HG03378 (cell line): ENCODE measurements at regions not wholly inside any gene's neighbourhood (a gene's known extent, or its start where the extent isn't known, plus 50 kb on each side); places are given as distances from the start of the nearest gene placed in this dataset.
"Not testable (repeated sequence)": the region's sequence is repeated elsewhere in the genome, so short reads cannot be mapped to it uniquely, and the experiment has no call there.

Experiments used
- ATAC-seq: cut with Tn5 transposase; IDR thresholded peaks from one replicate; pipeline ENCODE4 v1.9.1; 2021; ENCODE audit warnings: mild to moderate bottlenecking, moderate library complexity; ENCODE audit not compliant: unreplicated experiment

DNA sequence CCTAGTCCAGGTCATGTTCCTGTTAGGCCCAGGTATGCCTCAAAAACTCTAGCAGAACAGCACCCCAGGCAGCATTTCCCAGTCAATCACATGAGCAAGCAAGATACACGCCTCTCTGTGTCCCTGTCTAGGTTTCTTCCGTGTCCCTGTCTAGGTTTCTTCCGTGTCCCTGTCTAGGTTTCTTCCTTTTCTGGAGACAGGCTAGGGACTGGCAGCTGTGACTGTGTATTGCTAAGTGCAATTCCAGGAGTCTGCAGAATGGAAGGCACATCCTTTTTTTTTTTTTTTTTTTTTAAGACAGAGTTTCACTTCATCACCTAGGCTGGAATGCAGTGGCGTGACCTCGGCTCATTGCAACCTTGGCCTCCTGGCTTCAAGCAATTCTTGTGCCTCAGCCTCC, 77.6 kb downstream of the SETD4 start:
- no peak for ATAC-seq

- ATAC-seq = no peak
Measured at GRCh38 chr21:35981514-35982070, 78.7 kb downstream of the SETD4 start.

- ATAC-seq = no peak
Measured at GRCh38 chr21:35980821-35981220, 79.5 kb downstream of the SETD4 start.

DNA sequence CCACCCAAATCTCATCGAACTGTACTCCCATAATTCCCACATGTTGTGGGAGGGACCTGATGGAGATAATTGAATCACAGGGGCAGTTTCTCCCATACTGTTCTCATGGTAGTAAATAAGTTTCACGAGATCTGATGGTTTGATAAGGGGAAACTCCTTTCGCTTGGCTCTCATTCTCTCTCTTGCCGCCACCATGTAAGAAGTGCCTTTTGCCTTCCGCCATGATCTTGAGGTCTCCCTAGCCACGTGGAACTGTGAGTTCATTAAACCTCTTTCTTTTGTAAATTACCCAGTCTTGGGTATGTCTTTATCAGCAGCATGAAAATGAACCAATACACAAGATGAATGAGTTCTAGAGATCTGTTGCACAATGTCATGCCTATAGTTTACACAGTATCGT, 82.5 kb downstream of the SETD4 start:
- ATAC-seq = not testable (repeated sequence)

DNA sequence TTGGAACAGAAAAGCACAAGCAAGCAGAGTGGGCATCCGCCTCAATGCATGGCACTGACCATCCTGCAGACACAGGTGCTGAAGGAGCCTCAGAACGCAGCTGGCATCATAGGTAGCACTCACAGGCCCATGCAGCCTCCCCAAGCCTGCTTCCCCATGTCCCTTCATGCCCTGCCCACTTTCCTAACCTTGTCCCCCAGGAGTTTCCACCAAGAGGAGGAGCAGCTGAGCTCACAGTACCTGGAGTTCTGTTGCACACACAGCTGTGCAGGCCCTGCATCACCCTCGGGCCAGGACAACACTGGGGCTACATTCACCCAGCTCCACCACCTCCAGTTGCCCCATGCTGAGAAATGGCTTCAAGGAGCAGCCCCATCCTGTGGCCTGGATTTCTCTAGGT, 83.4 kb downstream of the SETD4 start:
- ATAC-seq = no peak

DNA sequence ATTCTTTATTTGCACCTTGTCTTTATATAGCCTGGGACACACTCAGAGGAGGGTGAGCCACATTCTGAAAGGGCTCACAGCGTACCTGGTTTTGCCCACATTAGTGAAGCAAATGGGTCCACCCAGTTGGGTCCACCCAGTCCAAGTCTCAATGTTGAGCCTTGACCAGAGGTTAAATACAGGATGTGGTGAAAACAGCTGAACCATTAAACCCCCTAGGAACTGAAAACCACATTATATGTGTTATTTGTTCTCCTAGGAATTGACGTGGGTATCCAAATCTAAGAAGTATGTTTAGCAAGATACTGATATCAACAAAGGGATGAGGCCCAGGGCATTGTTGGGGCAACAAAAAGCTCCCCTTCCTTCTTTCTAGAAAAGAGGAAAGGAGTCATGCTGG, 83.8 kb downstream of the SETD4 start:
- no peak for ATAC-seq

DNA sequence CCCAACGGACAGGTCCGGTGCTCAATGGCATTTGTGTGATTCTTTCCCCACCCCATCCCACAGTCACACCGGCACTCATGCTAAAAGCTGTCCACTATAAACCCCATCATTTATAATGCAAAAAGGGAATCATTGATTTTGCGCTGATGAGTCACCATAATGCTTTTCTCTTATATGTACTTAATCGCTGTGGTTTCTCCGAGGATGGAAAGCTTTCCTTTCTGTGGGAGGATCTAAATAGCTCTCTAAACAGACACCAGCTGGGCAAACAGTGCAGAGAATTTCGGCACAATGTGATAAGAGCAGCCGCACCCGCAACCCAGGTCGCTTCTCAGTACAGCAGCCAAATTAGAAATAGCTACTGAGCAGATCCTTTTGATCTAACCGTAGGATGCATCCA, 85.6 kb downstream of the SETD4 start:
- ATAC-seq = no peak

DNA sequence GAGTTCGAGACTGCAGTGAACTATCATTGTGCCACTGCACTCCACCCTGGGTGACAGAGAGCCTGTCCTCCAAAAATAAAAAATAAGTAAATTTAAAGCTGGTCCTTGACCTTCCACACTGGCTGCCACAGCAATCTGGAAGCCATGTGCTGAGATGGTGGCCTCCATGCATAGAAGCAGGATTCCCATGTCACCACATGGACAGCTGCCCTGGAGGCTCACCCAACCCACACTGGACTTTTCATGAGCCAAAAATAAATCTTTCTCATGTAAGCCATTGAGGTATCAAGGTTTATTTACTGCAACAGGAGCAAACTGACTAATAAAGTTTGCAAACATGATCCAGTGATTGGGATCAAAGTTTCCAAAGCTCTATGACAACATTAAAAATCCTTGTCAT, 88.5 kb downstream of the SETD4 start:
- ATAC-seq = no peak

- no peak for ATAC-seq
Measured at GRCh38 chr21:35969281-35969680, 91.0 kb downstream of the SETD4 start.

GRCh38 chr21:35968564-35968963, 91.8 kb downstream of the SETD4 start:
- no peak for ATAC-seq

DNA sequence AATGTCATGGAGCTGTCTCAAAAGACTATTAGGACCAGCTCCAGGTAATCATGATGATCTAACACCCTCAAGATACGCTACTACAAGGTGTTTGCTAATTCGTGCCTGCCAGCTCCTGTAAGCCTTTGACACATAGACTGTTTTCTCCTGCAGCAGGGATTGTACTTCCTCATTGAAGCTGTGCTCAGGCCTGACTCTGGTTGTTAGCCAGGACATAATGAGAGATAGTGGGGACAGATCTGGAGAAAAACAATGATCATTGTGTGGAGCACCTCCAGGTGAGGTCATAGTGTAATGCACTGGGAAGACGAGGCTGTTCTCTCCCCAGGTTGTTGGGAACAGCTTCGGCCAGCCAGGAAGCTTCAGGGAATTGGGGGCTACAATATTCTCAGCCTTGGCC, 94.6 kb downstream of the SETD4 start:
- no peak for ATAC-seq

- no peak for ATAC-seq
Measured at GRCh38 chr21:35963920-35964451, 96.3 kb downstream of the SETD4 start.

GRCh38 chr21:35962917-35963316, 97.4 kb downstream of the SETD4 start:
- ATAC-seq = no peak

GRCh38 chr21:35954066-35954465, 106.3 kb downstream of the SETD4 start:
- no peak for ATAC-seq

GRCh38 chr21:35953597-35953996, 106.7 kb downstream of the SETD4 start:
- ATAC-seq = no peak

DNA sequence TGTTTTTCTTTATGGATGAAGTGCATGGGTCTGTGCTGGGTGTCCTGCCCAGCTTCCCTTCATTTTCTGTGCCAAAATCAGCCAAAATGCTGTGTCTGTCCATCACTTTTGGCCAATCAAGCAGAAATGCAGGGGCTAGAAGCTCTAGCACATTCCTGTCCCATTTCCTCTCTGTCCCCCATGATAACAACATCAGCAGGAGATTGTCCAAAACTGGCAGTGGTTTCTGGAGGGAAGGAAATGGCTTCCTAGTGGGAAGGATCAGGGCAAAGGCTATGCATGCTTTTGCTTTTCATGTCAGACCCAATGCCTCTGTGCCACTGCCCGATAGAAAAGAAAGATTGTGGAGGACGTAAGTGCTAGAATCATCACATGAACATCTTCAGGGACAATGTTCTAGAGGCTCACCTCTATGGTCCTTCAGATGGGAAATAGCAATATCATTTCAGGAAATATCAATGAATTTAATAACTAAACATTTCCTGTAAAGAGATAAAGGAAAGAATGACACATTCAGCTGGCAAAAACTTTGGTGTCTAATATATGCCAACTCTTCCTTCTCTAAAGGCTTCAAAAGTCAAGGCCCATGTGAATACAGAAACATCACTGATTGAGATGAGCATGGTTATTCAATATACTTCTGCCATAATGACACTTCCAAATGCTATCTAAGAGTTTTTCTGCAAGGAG, 107.5 kb downstream of the SETD4 start:
- no peak for ATAC-seq

DNA sequence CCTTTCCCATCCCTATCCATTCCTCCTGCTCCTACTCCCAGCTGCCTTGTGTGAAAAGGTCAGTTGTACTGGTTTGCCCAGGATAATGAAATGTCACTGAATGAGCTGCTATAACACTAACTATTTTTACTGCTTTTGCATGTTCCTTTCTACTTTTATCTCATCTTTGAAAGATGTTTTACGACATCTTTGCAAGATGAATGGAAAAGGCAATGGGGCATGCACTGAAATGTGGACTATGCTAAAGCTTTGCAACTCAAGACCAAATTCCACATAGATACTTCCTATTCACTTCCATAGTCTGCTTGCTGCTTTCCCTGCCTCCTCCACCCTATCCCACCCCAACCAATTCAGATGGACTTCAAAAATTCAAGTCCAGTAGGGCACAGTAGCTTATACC, 111.3 kb downstream of the SETD4 start:
- no peak for ATAC-seq

- ATAC-seq = no peak
Measured at GRCh38 chr21:35945089-35945671, 115.1 kb downstream of the SETD4 start.

GRCh38 chr21:35943752-35944151, 116.6 kb downstream of the SETD4 start:
- ATAC-seq = no peak

DNA sequence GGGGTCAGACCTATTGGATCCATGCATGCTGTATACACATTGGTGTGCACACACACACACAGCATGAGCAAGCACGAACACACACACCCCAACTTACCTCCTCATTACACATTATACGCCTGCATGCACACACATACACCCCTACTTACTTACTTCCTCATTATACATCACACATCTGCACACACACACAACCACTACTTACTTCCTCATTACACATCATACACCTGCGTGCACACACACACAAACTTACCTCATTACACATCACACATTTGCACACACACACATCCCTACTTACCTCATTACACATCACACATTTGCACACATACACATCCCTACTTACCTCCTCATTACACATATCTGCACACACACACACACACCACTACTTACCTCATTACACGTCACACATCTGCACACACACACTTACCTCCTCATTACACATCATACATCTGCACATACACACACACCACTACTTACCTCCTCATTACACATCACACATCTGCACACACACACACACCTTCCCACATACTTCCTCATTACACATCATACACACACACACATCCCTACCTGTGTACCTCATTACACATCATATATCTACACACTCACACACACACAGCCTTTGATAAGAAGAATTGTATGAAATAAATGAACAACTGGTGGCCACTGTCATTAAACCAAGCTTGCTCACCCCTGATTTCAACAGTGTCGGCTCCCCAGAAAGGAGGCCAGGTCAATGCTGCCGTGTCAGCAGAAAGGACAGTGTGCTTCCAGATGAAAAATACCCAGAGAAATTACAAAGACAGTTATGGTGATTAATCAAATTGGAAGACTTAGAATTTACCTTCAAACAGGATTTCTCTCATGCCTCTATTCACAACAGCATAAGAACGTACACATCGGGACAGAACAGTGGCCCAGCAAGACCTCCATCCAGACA, 117.8 kb downstream of the SETD4 start:
- ATAC-seq = no peak
